SK-N-SH treated with all-trans-retinoic acid at 6 μM for 48 hours (cell line): ENCODE measurements at regions not wholly inside any gene's neighbourhood (a gene's known extent, or its start where the extent isn't known, plus 50 kb on each side); places are given as distances from the start of the nearest gene placed in this dataset.

Experiments used
- ATAC-seq: fragments of 200-7000 bp; cut with Tn5 transposase; 3 replicates; pipeline ENCODE4 v1.9.1; 2020; ENCODE audit warnings: mild to moderate bottlenecking, moderate library complexity
- ARNTL ChIP-seq: fragments of 450-650 bp; formaldehyde crosslinking; IDR thresholded peaks from 2 replicates; pipeline ENCODE4 v1.5.0; 2020; ENCODE audit warnings: low read depth, mild to moderate bottlenecking, moderate library complexity, borderline replicate concordance
- BACH2 ChIP-seq: fragments of 250-450 bp; sonication (Bioruptor Pico); IDR thresholded peaks from 2 replicates; pipeline ENCODE4 v1.9.0; 2021; ENCODE audit warnings: mild to moderate bottlenecking, borderline replicate concordance
- CREB5 ChIP-seq: fragments of 250-450 bp; sonication (Bioruptor Pico); IDR thresholded peaks from 2 replicates; pipeline ENCODE4 v1.5.1; 2020; ENCODE audit warnings: low read depth, mild to moderate bottlenecking, moderate library complexity
- CSDC2 ChIP-seq: fragments of 250-450 bp; sonication (Bioruptor Pico); IDR thresholded peaks from 2 replicates; pipeline ENCODE4 v1.5.0; 2020; ENCODE audit warnings: mild to moderate bottlenecking, moderate library complexity
- CSRNP3 ChIP-seq: fragments of 250-450 bp; sonication (Bioruptor Pico); IDR thresholded peaks from 2 replicates; pipeline ENCODE4 v1.5.1; 2021; ENCODE audit warnings: mild to moderate bottlenecking, moderate library complexity
- ESRRG ChIP-seq: fragments of 250-450 bp; sonication (Bioruptor Pico); IDR thresholded peaks from 2 replicates; pipeline ENCODE4 v1.6.1; 2021; ENCODE audit warnings: mild to moderate bottlenecking
- GLIS3 ChIP-seq: fragments of 250-450 bp; sonication (Bioruptor Pico); IDR thresholded peaks from 2 replicates; pipeline ENCODE4 v1.5.0; 2020; ENCODE audit warnings: mild to moderate bottlenecking, moderate library complexity
- ISL1 ChIP-seq: fragments of 250-450 bp; sonication (Bioruptor Pico); IDR thresholded peaks from 2 replicates; pipeline ENCODE4 v2.1.2; 2022; ENCODE audit warnings: mild to moderate bottlenecking, moderate library complexity
- PATZ1 ChIP-seq: fragments of 250-450 bp; sonication (Bioruptor Pico); IDR thresholded peaks from 2 replicates; pipeline ENCODE4 v1.8.0; 2020; ENCODE audit warnings: mild to moderate bottlenecking, moderate library complexity, borderline replicate concordance
- POU6F1 ChIP-seq: fragments of 250-450 bp; sonication (Bioruptor Pico); IDR thresholded peaks from 2 replicates; pipeline ENCODE4 v1.8.0; 2021; ENCODE audit warnings: low read depth, mild to moderate bottlenecking, moderate library complexity, borderline replicate concordance
- PPARA ChIP-seq: fragments of 250-450 bp; sonication (Bioruptor Pico); IDR thresholded peaks from 2 replicates; pipeline ENCODE4 v1.5.0; 2020; ENCODE audit warnings: mild to moderate bottlenecking, borderline replicate concordance
- RARB ChIP-seq: fragments of 250-450 bp; sonication (Bioruptor Pico); IDR thresholded peaks from 2 replicates; pipeline ENCODE4 v1.8.0; 2021; ENCODE audit warnings: mild to moderate bottlenecking, moderate library complexity
- SNAI2 ChIP-seq: fragments of 250-450 bp; sonication (Bioruptor Pico); IDR thresholded peaks from 2 replicates; pipeline ENCODE4 v1.5.0; 2020; ENCODE audit warnings: mild to moderate bottlenecking, moderate library complexity
- TCF4 ChIP-seq: fragments of 250-450 bp; sonication (Bioruptor Pico); IDR thresholded peaks from 2 replicates; pipeline ENCODE4 v1.8.0; 2021; ENCODE audit warnings: mild to moderate bottlenecking, moderate library complexity, borderline replicate concordance
- TOX ChIP-seq: fragments of 250-450 bp; sonication (Bioruptor Pico); IDR thresholded peaks from 2 replicates; pipeline ENCODE4 v1.8.0; 2021; ENCODE audit warnings: mild to moderate bottlenecking, moderate library complexity, borderline replicate concordance
- TSHZ2 ChIP-seq: fragments of 250-450 bp; sonication (Bioruptor Pico); IDR thresholded peaks from 2 replicates; pipeline ENCODE4 v1.5.0; 2020; ENCODE audit warnings: mild to moderate bottlenecking, moderate library complexity
- ZC3H10 ChIP-seq: fragments of 250-450 bp; sonication (Bioruptor Pico); IDR thresholded peaks from 2 replicates; pipeline ENCODE4 v1.5.1; 2021; ENCODE audit warnings: mild to moderate bottlenecking, moderate library complexity
- ZFP3 ChIP-seq: fragments of 250-450 bp; sonication (Bioruptor Pico); IDR thresholded peaks from 2 replicates; pipeline ENCODE4 v1.5.0; 2020; ENCODE audit warnings: mild to moderate bottlenecking, moderate library complexity
- ZFP30 ChIP-seq: fragments of 450-650 bp; formaldehyde crosslinking; IDR thresholded peaks from 2 replicates; pipeline ENCODE4 v1.5.0; 2022; ENCODE audit warnings: mild to moderate bottlenecking, moderate library complexity
- ZNF565 ChIP-seq: fragments of 450-650 bp; formaldehyde crosslinking; conservative IDR thresholded peaks from 2 replicates; pipeline ENCODE4 v1.5.0; 2020; ENCODE audit warnings: low read depth, mild to moderate bottlenecking, moderate library complexity
- ZNF70 ChIP-seq: fragments of 450-650 bp; formaldehyde crosslinking; IDR thresholded peaks from 2 replicates; pipeline ENCODE4 v1.5.0; 2020; ENCODE audit warnings: mild to moderate bottlenecking, moderate library complexity
- ZNF8 ChIP-seq: fragments of 450-650 bp; formaldehyde crosslinking; IDR thresholded peaks from 2 replicates; pipeline ENCODE4 v1.5.0; 2020; ENCODE audit warnings: mild to moderate bottlenecking, moderate library complexity

GRCh38 chr7:51783241-51783640 is 466.6 kb upstream of the COBL start:
- TF ChIP-seq ZNF565 (CRISPR knock-in tag) (no peak), TCF4 (no peak), PPARA (CRISPR knock-in tag) (no peak)
- no peak for ATAC-seq

GRCh38 chr7:51778121-51778520 is 461.5 kb upstream of the COBL start:
- no peak for TF ChIP-seq ZFP30 (CRISPR knock-in tag)
- TF ChIP-seq CREB5 (CRISPR knock-in tag) = no peak
- TF ChIP-seq ZC3H10 (CRISPR knock-in tag) = no peak
- TF ChIP-seq GLIS3 (CRISPR knock-in tag) = no peak
- TF ChIP-seq CSDC2 = no peak
- TF ChIP-seq, all 23 proteins: peak for 0
- no peak for ATAC-seq

- TF ChIP-seq CSDC2 (no peak), CSRNP3 (no peak), BACH2 (CRISPR knock-in tag) (no peak), ZNF565 (CRISPR knock-in tag) (no peak), RARB (CRISPR knock-in tag) (no peak), PATZ1 (no peak), PPARA (CRISPR knock-in tag) (no peak), ZNF8 (CRISPR knock-in tag) (no peak), ZC3H10 (CRISPR knock-in tag) (no peak), ZFP30 (CRISPR knock-in tag) (no peak), ARNTL (no peak), ISL1 (CRISPR knock-in tag) (no peak), POU6F1 (CRISPR knock-in tag) (no peak), TOX (CRISPR knock-in tag) (no peak)
- TF ChIP-seq, all 23 proteins: peak for 0
Measured at GRCh38 chr7:51774178-51774577, 457.6 kb upstream of the COBL start.

GRCh38 chr7:51772190-51772589 is 455.6 kb upstream of the COBL start:
- TF ChIP-seq ZFP3 (CRISPR knock-in tag) (no peak), TCF4 (no peak), CSRNP3 (no peak), TSHZ2 (CRISPR knock-in tag) (no peak), PPARA (CRISPR knock-in tag) (no peak), ESRRG (CRISPR knock-in tag) (no peak), ISL1 (CRISPR knock-in tag) (no peak), ZNF565 (CRISPR knock-in tag) (no peak), ZFP30 (CRISPR knock-in tag) (no peak), ZNF70 (CRISPR knock-in tag) (no peak), CREB5 (CRISPR knock-in tag) (no peak), CSDC2 (no peak), GLIS3 (CRISPR knock-in tag) (no peak), ZNF8 (CRISPR knock-in tag) (no peak), SNAI2 (CRISPR knock-in tag) (no peak), BACH2 (CRISPR knock-in tag) (no peak)
- TF ChIP-seq, all 23 proteins: peak for 0
- no peak for ATAC-seq

More at GRCh38 chr7:51774178-51774577, 457.6 kb upstream of the COBL start:
- ATAC-seq = no peak
